Cardiac fibroblast (primary cell): ENCODE measurements at regions not wholly inside any gene's neighbourhood (a gene's known extent, or its start where the extent isn't known, plus 50 kb on each side); places are given as distances from the start of the nearest gene placed in this dataset.

Experiments used
- DNase-seq, 2 donors: peaks; one replicate each; pipeline versions ENCODE4 v3.0.0 to v3.0.0-alpha.2; 2010; ENCODE audit warnings: low read depth in 2 of 2
- H3K4me3 ChIP-seq, 2 donors: replicated peaks in 1 of 2; 1 replicate in 1 of 2; 2 replicates in 1 of 2; pipeline ENCODE4 v1.5.1; 2011; ENCODE audit warnings: low read depth in 2 of 2, low read length in 2 of 2, mild to moderate bottlenecking in 2 of 2, moderate library complexity in 1 of 2
- TF ChIP-seq, protein P1 (sequence below): IDR thresholded peaks from one replicate; pipeline ENCODE4 v1.5.1; 2011; ENCODE audit warnings: low read depth, mild to moderate bottlenecking, low read length, inconsistent platforms

- no peak for DNase-seq
- no peak overlapping the region for H3K4me3 ChIP-seq
- TF ChIP-seq, protein P1, sequence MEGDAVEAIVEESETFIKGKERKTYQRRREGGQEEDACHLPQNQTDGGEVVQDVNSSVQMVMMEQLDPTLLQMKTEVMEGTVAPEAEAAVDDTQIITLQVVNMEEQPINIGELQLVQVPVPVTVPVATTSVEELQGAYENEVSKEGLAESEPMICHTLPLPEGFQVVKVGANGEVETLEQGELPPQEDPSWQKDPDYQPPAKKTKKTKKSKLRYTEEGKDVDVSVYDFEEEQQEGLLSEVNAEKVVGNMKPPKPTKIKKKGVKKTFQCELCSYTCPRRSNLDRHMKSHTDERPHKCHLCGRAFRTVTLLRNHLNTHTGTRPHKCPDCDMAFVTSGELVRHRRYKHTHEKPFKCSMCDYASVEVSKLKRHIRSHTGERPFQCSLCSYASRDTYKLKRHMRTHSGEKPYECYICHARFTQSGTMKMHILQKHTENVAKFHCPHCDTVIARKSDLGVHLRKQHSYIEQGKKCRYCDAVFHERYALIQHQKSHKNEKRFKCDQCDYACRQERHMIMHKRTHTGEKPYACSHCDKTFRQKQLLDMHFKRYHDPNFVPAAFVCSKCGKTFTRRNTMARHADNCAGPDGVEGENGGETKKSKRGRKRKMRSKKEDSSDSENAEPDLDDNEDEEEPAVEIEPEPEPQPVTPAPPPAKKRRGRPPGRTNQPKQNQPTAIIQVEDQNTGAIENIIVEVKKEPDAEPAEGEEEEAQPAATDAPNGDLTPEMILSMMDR, result no peak
Observed at GRCh38 chr14:66237741-66238140, 248.4 kb upstream of the CCDC196 start.

DNA sequence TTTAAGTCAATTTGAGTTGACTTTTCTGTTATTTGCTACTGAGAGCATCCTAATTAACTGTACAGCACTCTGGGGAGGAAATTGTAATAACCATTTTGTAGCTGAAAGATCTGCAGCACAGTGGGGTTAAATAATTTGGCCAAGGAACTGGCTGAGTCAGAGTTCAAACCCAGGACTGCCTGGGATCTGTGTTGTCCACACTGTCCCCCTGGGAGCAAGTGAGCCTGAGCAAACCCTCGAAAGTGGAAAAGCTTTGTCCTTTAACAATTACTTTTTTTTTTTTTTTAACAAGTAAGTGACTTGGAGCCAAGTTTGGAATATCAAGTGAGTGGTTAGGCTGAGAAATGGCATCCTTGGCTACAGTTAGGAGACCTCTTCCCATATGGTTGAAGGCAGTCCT is 247.2 kb upstream of the CCDC196 start:
- TF ChIP-seq, protein P1, result no peak
- DNase-seq, result peak; percentile 0 to 38

GRCh38 chr14:66239589-66239988 is 246.6 kb upstream of the CCDC196 start:
- no peak overlapping the region for H3K4me3 ChIP-seq
- DNase-seq, result no peak
- TF ChIP-seq, protein P1, result no peak

More for the DNA sequence above, 247.2 kb upstream of the CCDC196 start:
- no peak overlapping the region for H3K4me3 ChIP-seq

GRCh38 chr14:66240105-66240504 is 246.1 kb upstream of the CCDC196 start:
- DNase-seq, result peak in 1 of 2 donors; percentile 31
- H3K4me3 ChIP-seq, result no peak overlapping the region
- TF ChIP-seq, protein P1, result no peak

- TF ChIP-seq, protein P1, result no peak
- H3K4me3 ChIP-seq, result no peak overlapping the region
- DNase-seq, result no peak
Observed at GRCh38 chr14:66242001-66242400, 244.2 kb upstream of the CCDC196 start.

GRCh38 chr14:66244834-66245233 is 241.3 kb upstream of the CCDC196 start:
- DNase-seq, result no peak
- H3K4me3 ChIP-seq, result no peak overlapping the region
- TF ChIP-seq, protein P1, result no peak

- no peak overlapping the region for H3K4me3 ChIP-seq
- TF ChIP-seq, protein P1, result no peak
- no peak for DNase-seq
Observed at GRCh38 chr14:66247662-66248193, 238.4 kb upstream of the CCDC196 start.
